ENCODE measurements at regions not wholly inside any gene's neighbourhood (a gene's known extent, or its start where the extent isn't known, plus 50 kb on each side); places are given as distances from the start of the nearest gene placed in this dataset.

GRCh38 chr20:22513574-22513973 is 70.8 kb downstream of the FOXA2 start:
- peaks cover 76% of the 10 kb centered on the region for H3K27me3 ChIP-seq (ENCODE audit: insufficient read depth, low read depth, severe bottlenecking)
- H3K4me3 ChIP-seq (ENCODE audit: low read depth, low read length), result no peak overlapping the region
- no peaks in the 10 kb centered on the region for H3K9me3 ChIP-seq (ENCODE audit: severe bottlenecking)
- TF ChIP-seq CTCF (IDR thresholded peaks at IDR 0.05; ENCODE audit: low read depth, low read length), result no peak
- no peak overlapping the region for H3K27ac ChIP-seq
- DNase-seq, result no peak
- H3K36me3 ChIP-seq, result no peaks in the 10 kb centered on the region

- Histone ChIP-seq H3K36me3 (no peaks in the 10 kb centered on the region), H3K4me3 (ENCODE audit: low read depth, low read length) (no peak overlapping the region), H3K9me3 (ENCODE audit: severe bottlenecking) (no peaks in the 10 kb centered on the region), H3K27me3 (ENCODE audit: insufficient read depth, low read depth, severe bottlenecking) (peaks cover 76% of the 10 kb centered on the region), H3K27ac (no peak overlapping the region)
- DNase-seq, result no peak
- TF ChIP-seq CTCF (IDR thresholded peaks at IDR 0.05; ENCODE audit: low read depth, low read length), result no peak
These were observed 71.4 kb downstream of the FOXA2 start for GRCh38 chr20:22512911-22513489.

- no peak overlapping the region for H3K27ac ChIP-seq
- peaks cover 78% of the 10 kb centered on the region for H3K27me3 ChIP-seq (ENCODE audit: insufficient read depth, low read depth, severe bottlenecking)
- no peaks in the 10 kb centered on the region for H3K9me3 ChIP-seq (ENCODE audit: severe bottlenecking)
- DNase-seq, result no peak
- no peak overlapping the region for H3K4me3 ChIP-seq (ENCODE audit: low read depth, low read length)
- no peaks in the 10 kb centered on the region for H3K36me3 ChIP-seq
- TF ChIP-seq CTCF (IDR thresholded peaks at IDR 0.05; ENCODE audit: low read depth, low read length), result no peak
These were observed 72.1 kb downstream of the FOXA2 start for GRCh38 chr20:22511943-22512910.

GRCh38 chr20:22509843-22510147 is 74.6 kb downstream of the FOXA2 start:
- Histone ChIP-seq H3K36me3 (no peaks in the 10 kb centered on the region), H3K4me3 (ENCODE audit: low read depth, low read length) (no peak overlapping the region), H3K27ac (no peak overlapping the region), H3K9me3 (ENCODE audit: severe bottlenecking) (no peaks in the 10 kb centered on the region), H3K27me3 (ENCODE audit: insufficient read depth, low read depth, severe bottlenecking) (peaks cover 73% of the 10 kb centered on the region)
- no peak for DNase-seq
- TF ChIP-seq CTCF (IDR thresholded peaks at IDR 0.05; ENCODE audit: low read depth, low read length), result no peak

GRCh38 chr20:22509090-22509842 is 75.1 kb downstream of the FOXA2 start:
- Histone ChIP-seq H3K27me3 (ENCODE audit: insufficient read depth, low read depth, severe bottlenecking) (peaks cover 75% of the 10 kb centered on the region), H3K4me3 (ENCODE audit: low read depth, low read length) (no peak overlapping the region), H3K27ac (no peak overlapping the region), H3K36me3 (no peaks in the 10 kb centered on the region), H3K9me3 (ENCODE audit: severe bottlenecking) (no peaks in the 10 kb centered on the region)
- no peak for TF ChIP-seq CTCF (IDR thresholded peaks at IDR 0.05; ENCODE audit: low read depth, low read length)
- no peak for DNase-seq

Measured in WERI-Rb-1 (cell line).